ENCODE measurements at regions not wholly inside any gene's neighbourhood (a gene's known extent, or its start where the extent isn't known, plus 50 kb on each side); places are given as distances from the start of the nearest gene placed in this dataset.

DNA sequence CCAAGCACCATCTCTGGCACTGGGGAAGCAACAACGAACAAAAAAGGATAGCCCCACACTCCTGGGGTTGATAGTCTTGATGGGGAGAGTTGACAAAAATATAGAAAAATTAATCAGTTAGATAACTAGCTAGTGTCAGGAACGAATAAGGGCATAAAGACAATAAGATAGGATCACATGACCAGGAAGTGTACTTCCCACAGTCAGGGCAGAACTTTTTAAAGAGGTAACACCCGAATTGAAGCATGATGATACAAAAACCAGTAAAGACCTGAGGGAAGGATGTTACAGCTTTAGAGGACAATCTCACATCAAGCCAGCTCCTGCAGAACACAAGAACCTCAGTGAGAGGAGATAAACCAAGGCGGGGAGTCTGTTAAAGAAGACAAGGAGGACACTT is 295.4 kb upstream of the CRIM1 start:
- no peak for TF ChIP-seq CTCF (IDR thresholded peaks at IDR 0.05; ENCODE audit: low read depth, low read length, missing input control)
- TF ChIP-seq RAD21 (IDR thresholded peaks at IDR 0.05) = no peak
- TF ChIP-seq GABPA (IDR thresholded peaks at IDR 0.05 in 1 of 2, conservative IDR thresholded peaks at IDR 0.05 in 1 of 2) = no peak
- TF ChIP-seq FOXA1 (IDR thresholded peaks at IDR 0.05) = no peak
- TF ChIP-seq TAF1 (conservative IDR thresholded peaks at IDR 0.05) = no peak
- TF ChIP-seq JUND (IDR thresholded peaks at IDR 0.05) = no peak
- no peak for TF ChIP-seq SP1 (IDR thresholded peaks at IDR 0.05)
- TF ChIP-seq EGR1 (IDR thresholded peaks at IDR 0.05; ENCODE audit: low read depth in 2 of 2) = no peak
- TF ChIP-seq YY1 (IDR thresholded peaks at IDR 0.05) = no peak
